ENCODE measurements at regions not wholly inside any gene's neighbourhood (a gene's known extent, or its start where the extent isn't known, plus 50 kb on each side); places are given as distances from the start of the nearest gene placed in this dataset.

DNA sequence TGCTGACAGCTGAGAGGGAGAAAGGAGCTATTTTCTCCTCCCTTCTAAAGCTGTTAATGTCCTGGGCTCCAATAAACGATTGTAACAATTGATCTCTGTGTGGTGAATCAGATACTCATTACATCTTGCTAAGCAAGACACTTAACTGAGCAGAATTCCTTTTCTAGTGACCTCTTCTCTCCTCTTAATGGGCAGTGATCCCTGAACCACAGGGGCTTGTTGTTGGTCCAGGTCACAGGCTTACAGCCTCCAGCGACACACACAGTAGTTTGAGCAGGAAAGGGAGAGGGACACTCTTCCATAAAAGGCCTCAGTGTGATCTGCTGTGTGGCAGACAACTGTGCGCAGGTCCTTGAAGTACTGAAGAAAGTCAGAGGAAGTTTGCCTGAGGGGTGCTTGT is 58.5 kb upstream of the MYO10 start:
- TF ChIP-seq CTCF (IDR thresholded peaks at IDR 0.05; ENCODE audit: low read length) (no peak), EZH2 (IDR thresholded peaks at IDR 0.05; ENCODE audit: borderline replicate concordance, low read length) (no peak)
